ENCODE measurements at regions not wholly inside any gene's neighbourhood (a gene's known extent, or its start where the extent isn't known, plus 50 kb on each side); places are given as distances from the start of the nearest gene placed in this dataset.

- TF ChIP-seq EZH2 (IDR thresholded peaks at IDR 0.05; ENCODE audit: borderline replicate concordance, low read depth, low read length, severe bottlenecking) (no peak), POLR2A (IDR thresholded peaks at IDR 0.05; ENCODE audit: low read depth, low read length) (no peak), GATA2 (IDR thresholded peaks at IDR 0.05; ENCODE audit: insufficient read depth, insufficient read length, low read depth, low read length) (no peak), CTCF (IDR thresholded peaks at IDR 0.05; ENCODE audit: extremely low read depth in 1 of 2, insufficient read depth in 1 of 2, low read depth in 1 of 2, low read length in 2 of 2) (no peak), MAX (IDR thresholded peaks at IDR 0.05; ENCODE audit: insufficient read depth, insufficient read length) (no peak), POLR2AphosphoS5 (IDR thresholded peaks at IDR 0.05; ENCODE audit: insufficient read depth, low read depth, low read length) (no peak), JUN (IDR thresholded peaks at IDR 0.05; ENCODE audit: borderline replicate concordance, insufficient read depth, insufficient read length, low read depth) (no peak), MYC (IDR thresholded peaks at IDR 0.05; ENCODE audit: low read depth, low read length) (no peak), FOS (IDR thresholded peaks at IDR 0.05; ENCODE audit: borderline replicate concordance, insufficient read depth, low read length) (no peak)
Observed at GRCh38 chr20:39862470-39862891, 826.6 kb downstream of the MAFB start.
